MCF 10A (cell line): ENCODE measurements at regions not wholly inside any gene's neighbourhood (a gene's known extent, or its start where the extent isn't known, plus 50 kb on each side); places are given as distances from the start of the nearest gene placed in this dataset.

ENCODE experiments used
- BruUV-seq: library from RNA; stranded (reverse); fragments of 400-500 nt; replicated peaks from 2 replicates; lab custom pipeline; 2021; lab: Mats Ljungman, UMichigan
- CTCF ChIA-PET: fragments of 300-600 bp; sonication (Branson Sonifier 250); formaldehyde crosslinking; extraction: SDS; loops from one replicate; lab custom pipeline; 2021; ENCODE audit warnings: antibody characterized with exemption, inconsistent platforms; lab: Yijun Ruan, JAX
- POLR2A ChIA-PET: fragments of 300-600, 350-650 bp; sonication (Branson Sonifier 250); formaldehyde crosslinking; extraction: SDS; loops from one replicate; lab custom pipeline; 2020; ENCODE audit warnings: antibody characterized with exemption, inconsistent platforms; lab: Yijun Ruan, JAX
- DNase-seq: peaks from one replicate; pipeline ENCODE4 v3.0.0-alpha.2; 2018; ENCODE audit not compliant: unreplicated experiment
- H3K27ac Mint-ChIP-seq: one replicate; pipeline ENCODE4 v1.8.0; 2022; ENCODE audit warnings: mild to moderate bottlenecking, low read depth, mixed read lengths; ENCODE audit not compliant: unreplicated experiment
- H3K27me3 Mint-ChIP-seq: one replicate; pipeline ENCODE4 v1.8.0; 2022; ENCODE audit warnings: mixed read lengths; ENCODE audit not compliant: insufficient read depth, unreplicated experiment
- H3K36me3 Mint-ChIP-seq: one replicate; pipeline ENCODE4 v1.8.0; 2022; ENCODE audit warnings: mild to moderate bottlenecking, moderate library complexity, mixed read lengths; ENCODE audit not compliant: insufficient read depth, unreplicated experiment
- H3K4me1 Mint-ChIP-seq: one replicate; pipeline ENCODE4 v1.8.0; 2022; ENCODE audit warnings: mixed read lengths; ENCODE audit not compliant: insufficient read depth, unreplicated experiment
- H3K4me3 Mint-ChIP-seq: one replicate; pipeline ENCODE4 v1.8.0; 2022; ENCODE audit warnings: mild to moderate bottlenecking, moderate library complexity, mixed read lengths; ENCODE audit not compliant: unreplicated experiment
- H3K9me3 Mint-ChIP-seq: one replicate; pipeline ENCODE4 v1.8.0; 2022; ENCODE audit warnings: mixed read lengths; ENCODE audit not compliant: unreplicated experiment
- CTCF ChIP-seq: fragments of 200-600 bp; IDR thresholded peaks from one replicate; pipeline ENCODE4 v1.8.0; 2022; ENCODE audit warnings: antibody characterized with exemption, mild to moderate bottlenecking; ENCODE audit not compliant: unreplicated experiment
- intact Hi-C: fragments of 100-400 bp; cut with micrococcal nuclease; formaldehyde crosslinking; loops from 2 replicates; pipeline ENCODE4 v1.14.1; 2022

DNA sequence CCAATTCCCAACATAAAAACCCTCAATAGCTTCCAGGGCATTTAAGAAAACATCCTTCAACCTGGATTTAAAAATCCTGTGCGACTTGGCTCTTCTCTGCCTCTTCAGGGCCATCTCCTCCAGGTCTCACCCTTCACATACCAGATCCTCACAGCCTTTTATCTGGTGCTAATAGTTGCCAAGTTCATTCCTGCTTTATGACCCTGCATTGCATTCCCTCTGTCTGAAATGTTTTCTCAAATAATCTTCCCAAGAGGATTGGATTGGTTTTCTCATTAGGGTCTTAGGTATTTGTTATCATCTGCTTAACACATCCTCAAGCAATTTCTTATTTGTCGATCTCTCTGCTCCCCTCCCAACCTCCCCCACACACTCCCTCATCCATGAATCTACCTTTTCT is 832.0 kb downstream of the GALC start:
- Mint-ChIP-seq H3K27ac (no peak overlapping the region), H3K36me3 (no peaks in the 10 kb centered on the region), H3K4me3 (no peak overlapping the region), H3K27me3 (no peaks in the 10 kb centered on the region), H3K4me1 (no peaks in the 10 kb centered on the region), H3K9me3 (peaks cover 16% of the 10 kb centered on the region)
- intact Hi-C loops, result no loop called here
- DNase-seq, result no peak
- no TSS peak for BruUV-seq
- ChIA-PET CTCF (interaction anchor here (0.7 kb wide), 1 partner anchor 39 kb away, joined by 3 read pairs; no protein-coding TSS in a partner anchor), POLR2A (no interaction called here)
- no peak for TF ChIP-seq CTCF

DNA sequence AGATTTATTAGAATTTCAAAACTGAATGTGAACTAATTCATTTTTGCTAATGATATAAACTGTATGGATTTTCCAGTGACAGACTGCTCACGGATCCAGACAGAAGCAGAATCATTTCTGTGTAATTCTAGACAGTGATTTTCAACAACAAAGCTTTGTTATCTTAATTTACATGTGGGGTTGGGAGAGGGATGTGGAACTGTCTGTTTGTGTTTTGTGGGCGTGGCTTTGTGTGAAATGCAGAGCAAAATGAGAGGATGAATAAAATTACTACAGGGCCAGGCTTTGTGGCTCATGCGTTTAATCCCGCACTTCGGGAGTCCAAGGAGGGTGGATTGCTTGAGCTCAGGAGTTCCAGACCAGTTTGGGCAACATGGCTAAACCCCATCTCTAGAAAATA is 834.7 kb downstream of the GALC start:
- ChIA-PET CTCF (no interaction called here), POLR2A (no interaction called here)
- no peaks in the 10 kb centered on the region for H3K36me3 Mint-ChIP-seq
- no peak for TF ChIP-seq CTCF
- H3K4me1 Mint-ChIP-seq, result no peaks in the 10 kb centered on the region
- no TSS peak for BruUV-seq
- no peak for DNase-seq
- intact Hi-C loops, result no loop called here
- no peaks in the 10 kb centered on the region for H3K27me3 Mint-ChIP-seq
- peaks cover 9% of the 10 kb centered on the region for H3K9me3 Mint-ChIP-seq
- H3K27ac Mint-ChIP-seq, result no peak overlapping the region
- H3K4me3 Mint-ChIP-seq, result no peak overlapping the region

GRCh38 chr14:87156878-87157277 is 836.1 kb downstream of the GALC start:
- Mint-ChIP-seq H3K27ac (no peak overlapping the region), H3K27me3 (no peaks in the 10 kb centered on the region), H3K9me3 (peaks cover 9% of the 10 kb centered on the region), H3K36me3 (no peaks in the 10 kb centered on the region), H3K4me1 (no peaks in the 10 kb centered on the region), H3K4me3 (no peak overlapping the region)
- no TSS peak for BruUV-seq
- DNase-seq, result no peak
- intact Hi-C loops, result no loop called here
- CTCF ChIA-PET, result no interaction called here
- no peak for TF ChIP-seq CTCF
- POLR2A ChIA-PET, result no interaction called here

DNA sequence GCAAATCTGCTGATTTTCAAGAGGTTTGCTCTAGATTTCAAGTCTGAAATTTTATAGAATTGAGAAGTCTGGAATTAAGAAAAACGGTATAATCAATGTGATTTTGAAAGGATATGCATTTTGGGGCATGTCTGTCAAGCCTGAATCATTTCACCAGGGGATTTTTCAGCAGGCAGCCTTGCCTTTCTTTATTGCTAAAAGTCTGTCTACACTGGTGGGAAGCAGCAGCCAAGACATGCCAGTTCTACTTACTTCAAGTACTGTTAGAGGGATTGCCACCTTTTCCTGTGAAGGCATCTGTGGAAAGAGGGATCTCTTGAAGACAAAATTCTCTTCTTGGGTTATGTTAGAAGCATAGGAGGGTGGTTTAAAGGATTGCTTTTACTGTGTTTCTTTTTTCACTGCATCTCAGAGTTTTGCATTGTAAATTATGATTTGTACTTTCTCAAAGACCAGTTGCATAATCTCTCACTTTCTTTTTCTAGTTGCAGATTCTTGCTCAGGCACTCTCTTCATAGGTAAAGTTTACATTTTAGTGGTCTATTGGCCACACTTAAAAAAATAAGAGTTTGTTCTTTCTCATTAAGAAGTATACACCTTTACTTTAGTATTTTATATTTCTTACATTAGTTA is 837.0 kb downstream of the GALC start:
- intact Hi-C loops, result no loop called here
- Mint-ChIP-seq H3K27me3 (no peaks in the 10 kb centered on the region), H3K4me3 (no peak overlapping the region), H3K9me3 (peaks cover 9% of the 10 kb centered on the region), H3K4me1 (no peaks in the 10 kb centered on the region), H3K27ac (no peak overlapping the region), H3K36me3 (no peaks in the 10 kb centered on the region)
- DNase-seq, result no peak
- no peak for TF ChIP-seq CTCF
- CTCF ChIA-PET, result interaction anchor here (0.5 kb wide), 1 partner anchor 723 kb away, joined by 3 read pairs; no protein-coding TSS in a partner anchor
- POLR2A ChIA-PET, result no interaction called here
- no TSS peak for BruUV-seq
